ENCODE measurements at regions not wholly inside any gene's neighbourhood (a gene's known extent, or its start where the extent isn't known, plus 50 kb on each side); places are given as distances from the start of the nearest gene placed in this dataset.

GRCh38 chr11:122355968-122356367, 240.0 kb upstream of the BLID start:
- no peak overlapping the region for H3K27ac ChIP-seq

GRCh38 chr11:122354025-122354697, 238.1 kb upstream of the BLID start:
- Histone ChIP-seq H3K4me3 (ENCODE audit: low read depth, low read length) (no peak overlapping the region), H3K27ac (no peak overlapping the region), H3K27me3 (replicated peaks) (no peaks in the 10 kb centered on the region), H3K36me3 (replicated peaks) (no peaks in the 10 kb centered on the region)
- TF ChIP-seq CTCF (IDR thresholded peaks at IDR 0.05; ENCODE audit: low read depth, low read length, missing control alignments) = no peak
- no peak for DNase-seq
- in situ Hi-C loops (cut with HindIII; ENCODE audit: low pct_ligation_motif_present, low sequenced_read_pairs) = no loop called here

More at GRCh38 chr11:122355968-122356367, 240.0 kb upstream of the BLID start:
- peaks cover 1% of the 10 kb centered on the region for H3K27me3 ChIP-seq (replicated peaks)
- no peaks in the 10 kb centered on the region for H3K36me3 ChIP-seq (replicated peaks)
- TF ChIP-seq CTCF (IDR thresholded peaks at IDR 0.05; ENCODE audit: low read depth, low read length, missing control alignments) = no peak
- H3K4me3 ChIP-seq (ENCODE audit: low read depth, low read length) = no peak overlapping the region
- in situ Hi-C loops (cut with HindIII; ENCODE audit: low pct_ligation_motif_present, low sequenced_read_pairs) = no loop called here
- no peak for DNase-seq

- Histone ChIP-seq H3K36me3 (replicated peaks) (no peaks in the 10 kb centered on the region), H3K4me3 (ENCODE audit: low read depth, low read length) (no peak overlapping the region), H3K27me3 (replicated peaks) (no peaks in the 10 kb centered on the region), H3K27ac (no peak overlapping the region)
- TF ChIP-seq CTCF (IDR thresholded peaks at IDR 0.05; ENCODE audit: low read depth, low read length, missing control alignments) = no peak
- no peak for DNase-seq
- in situ Hi-C loops (cut with HindIII; ENCODE audit: low pct_ligation_motif_present, low sequenced_read_pairs) = no loop called here
Measured at GRCh38 chr11:122353561-122353960, 237.5 kb upstream of the BLID start.

GRCh38 chr11:122348659-122349409, 232.8 kb upstream of the BLID start:
- no peaks in the 10 kb centered on the region for H3K36me3 ChIP-seq (replicated peaks)
- H3K4me3 ChIP-seq (ENCODE audit: low read depth, low read length) = no peak overlapping the region
- H3K27me3 ChIP-seq (replicated peaks) = no peaks in the 10 kb centered on the region
- H3K27ac ChIP-seq = no peak overlapping the region
- no peak for TF ChIP-seq CTCF (IDR thresholded peaks at IDR 0.05; ENCODE audit: low read depth, low read length, missing control alignments)
- in situ Hi-C loops (cut with HindIII; ENCODE audit: low pct_ligation_motif_present, low sequenced_read_pairs) = no loop called here
- DNase-seq = no peak

- H3K36me3 ChIP-seq (replicated peaks) = no peaks in the 10 kb centered on the region
- TF ChIP-seq CTCF (IDR thresholded peaks at IDR 0.05; ENCODE audit: low read depth, low read length, missing control alignments) = no peak
- no peaks in the 10 kb centered on the region for H3K27me3 ChIP-seq (replicated peaks)
- no peak for DNase-seq
- no peak overlapping the region for H3K27ac ChIP-seq
- H3K4me3 ChIP-seq (ENCODE audit: low read depth, low read length) = no peak overlapping the region
- in situ Hi-C loops (cut with HindIII; ENCODE audit: low pct_ligation_motif_present, low sequenced_read_pairs) = no loop called here
Measured at GRCh38 chr11:122346006-122346405, 230.0 kb upstream of the BLID start.
